ENCODE measurements at regions not wholly inside any gene's neighbourhood (a gene's known extent, or its start where the extent isn't known, plus 50 kb on each side); places are given as distances from the start of the nearest gene placed in this dataset.

DNA sequence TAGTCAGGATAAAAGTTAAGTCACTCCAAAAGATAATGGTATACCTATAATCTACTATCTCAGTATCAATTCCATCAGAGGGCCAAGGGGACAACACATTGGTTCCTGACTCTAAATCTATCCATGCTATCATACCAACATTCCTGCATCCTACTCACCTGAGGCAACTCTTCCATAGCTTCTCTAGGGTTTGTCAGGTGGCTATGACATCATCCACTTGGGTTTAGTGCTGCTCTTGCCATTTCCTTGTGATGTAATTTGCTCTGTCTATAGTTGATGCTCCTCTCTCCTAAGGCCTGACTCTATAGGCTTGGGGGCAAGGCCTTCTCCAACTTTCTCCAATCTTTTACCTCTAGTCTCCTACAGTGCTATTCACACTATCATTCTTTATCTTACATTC, 139.9 kb upstream of the FSHR start:
- Histone ChIP-seq H2AFZ (ENCODE audit: low read depth, low read length, poor library complexity, severe bottlenecking) (no peak overlapping the region), H3K27ac (ENCODE audit: low read depth, low read length) (no peak overlapping the region), H3K36me3 (ENCODE audit: control insufficient read depth in 1 of 2, insufficient read depth in 2 of 2, low read length in 2 of 2) (no peaks in the 10 kb centered on the region), H3K27me3 (ENCODE audit: insufficient read depth, low read length) (no peaks in the 10 kb centered on the region), H3K79me2 (ENCODE audit: insufficient read depth, low read length) (no peaks in the 10 kb centered on the region), H3K9me2 (ENCODE audit: insufficient read depth) (no peaks in the 10 kb centered on the region), H3K4me3 (replicated peaks in 1 of 2; ENCODE audit: low read depth in 1 of 2, low read length in 2 of 2) (no peak overlapping the region), H3K4me1 (ENCODE audit: control insufficient read depth in 1 of 2, insufficient read depth in 2 of 2, low read length in 2 of 2) (no peaks in the 10 kb centered on the region), H3K4me2 (ENCODE audit: low read length) (no peak overlapping the region), H4K20me1 (ENCODE audit: insufficient read depth) (no peaks in the 10 kb centered on the region), H3K9ac (ENCODE audit: low read length) (no peak overlapping the region), H3K9me3 (ENCODE audit: control insufficient read depth in 1 of 2, insufficient read depth in 1 of 2, low read depth in 1 of 2, low read length in 2 of 2) (peaks cover 0 to 12% of the 10 kb centered on the region in 2 experiments; a peak in 2 of 4 replicates)
- DNase-seq (ENCODE audit: low read depth, low spot score), result no peak
- no peak for ATAC-seq
- BruUV-seq (replicated peaks), result no TSS peak
- POLR2A ChIA-PET, result no interaction called here
- TF ChIP-seq EZH2 (IDR thresholded peaks at IDR 0.05) (no peak), MAX (IDR thresholded peaks at IDR 0.05) (no peak), CBX3 (IDR thresholded peaks at IDR 0.05; ENCODE audit: low read depth) (no peak), FOSL1 (IDR thresholded peaks at IDR 0.05; ENCODE audit: low read depth) (no peak), CEBPB (IDR thresholded peaks at IDR 0.05; ENCODE audit: low read depth) (no peak), SP1 (IDR thresholded peaks at IDR 0.05; ENCODE audit: low read depth) (no peak), SIN3A (IDR thresholded peaks at IDR 0.05; ENCODE audit: low read depth) (no peak), YY1 (IDR thresholded peaks at IDR 0.05; ENCODE audit: extremely low read depth, insufficient replicate concordance, low read depth, low read length) (no peak), POLR2A (IDR thresholded peaks at IDR 0.05; ENCODE audit: borderline replicate concordance, extremely low read depth, insufficient read depth, insufficient read length) (no peak), JUND (IDR thresholded peaks at IDR 0.05) (no peak), TCF7L2 (IDR thresholded peaks at IDR 0.05; ENCODE audit: borderline replicate concordance, extremely low read depth, insufficient read depth, insufficient read length) (no peak), ZBTB33 (IDR thresholded peaks at IDR 0.05; ENCODE audit: extremely low read depth, insufficient replicate concordance, low read length) (no peak), ZNF274 (IDR thresholded peaks at IDR 0.05; ENCODE audit: low read depth, low read length) (no peak), RAD21 (IDR thresholded peaks at IDR 0.05; ENCODE audit: low read depth) (no peak), EGR1 (IDR thresholded peaks at IDR 0.05; ENCODE audit: low read depth) (no peak), EZH2phosphoT487 (IDR thresholded peaks at IDR 0.05; ENCODE audit: borderline replicate concordance) (no peak), ELF1 (IDR thresholded peaks at IDR 0.05; ENCODE audit: borderline replicate concordance, low read depth) (no peak), SRF (IDR thresholded peaks at IDR 0.05; ENCODE audit: low read depth) (no peak)
- TF ChIP-seq, protein P1, sequence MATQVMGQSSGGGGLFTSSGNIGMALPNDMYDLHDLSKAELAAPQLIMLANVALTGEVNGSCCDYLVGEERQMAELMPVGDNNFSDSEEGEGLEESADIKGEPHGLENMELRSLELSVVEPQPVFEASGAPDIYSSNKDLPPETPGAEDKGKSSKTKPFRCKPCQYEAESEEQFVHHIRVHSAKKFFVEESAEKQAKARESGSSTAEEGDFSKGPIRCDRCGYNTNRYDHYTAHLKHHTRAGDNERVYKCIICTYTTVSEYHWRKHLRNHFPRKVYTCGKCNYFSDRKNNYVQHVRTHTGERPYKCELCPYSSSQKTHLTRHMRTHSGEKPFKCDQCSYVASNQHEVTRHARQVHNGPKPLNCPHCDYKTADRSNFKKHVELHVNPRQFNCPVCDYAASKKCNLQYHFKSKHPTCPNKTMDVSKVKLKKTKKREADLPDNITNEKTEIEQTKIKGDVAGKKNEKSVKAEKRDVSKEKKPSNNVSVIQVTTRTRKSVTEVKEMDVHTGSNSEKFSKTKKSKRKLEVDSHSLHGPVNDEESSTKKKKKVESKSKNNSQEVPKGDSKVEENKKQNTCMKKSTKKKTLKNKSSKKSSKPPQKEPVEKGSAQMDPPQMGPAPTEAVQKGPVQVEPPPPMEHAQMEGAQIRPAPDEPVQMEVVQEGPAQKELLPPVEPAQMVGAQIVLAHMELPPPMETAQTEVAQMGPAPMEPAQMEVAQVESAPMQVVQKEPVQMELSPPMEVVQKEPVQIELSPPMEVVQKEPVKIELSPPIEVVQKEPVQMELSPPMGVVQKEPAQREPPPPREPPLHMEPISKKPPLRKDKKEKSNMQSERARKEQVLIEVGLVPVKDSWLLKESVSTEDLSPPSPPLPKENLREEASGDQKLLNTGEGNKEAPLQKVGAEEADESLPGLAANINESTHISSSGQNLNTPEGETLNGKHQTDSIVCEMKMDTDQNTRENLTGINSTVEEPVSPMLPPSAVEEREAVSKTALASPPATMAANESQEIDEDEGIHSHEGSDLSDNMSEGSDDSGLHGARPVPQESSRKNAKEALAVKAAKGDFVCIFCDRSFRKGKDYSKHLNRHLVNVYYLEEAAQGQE (IDR thresholded peaks at IDR 0.05; ENCODE audit: low read depth), result no peak
- CTCF ChIA-PET, result no interaction called here
- intact Hi-C loops (cut with micrococcal nuclease), result no loop called here
- RAD21 ChIA-PET (ENCODE audit: low non-redundant PET in 1 of 2, low total read pairs in 2 of 2, uncharacterized antibody in 2 of 2, unreplicated experiment in 2 of 2), result no interaction called here
